Activated CD4-positive, alpha-beta T cell treated with anti-CD3 and anti-CD28 coated beads, Interleukin-2, amount 10 ng/mL, durations not matched to agents 24 days and 14 days (primary cell): ENCODE measurements at regions not wholly inside any gene's neighbourhood (a gene's known extent, or its start where the extent isn't known, plus 50 kb on each side); places are given as distances from the start of the nearest gene placed in this dataset.

Source experiments
- DNase-seq: peaks from one replicate; pipeline ENCODE4 v3.0.0; 2022
- H3K27ac Mint-ChIP-seq: one replicate; pipeline ENCODE4 v1.8.0; 2022; ENCODE audit warnings: mild to moderate bottlenecking, mixed read lengths
- H3K27me3 Mint-ChIP-seq: one replicate; pipeline ENCODE4 v1.8.0; 2022; ENCODE audit warnings: mixed read lengths
- H3K36me3 Mint-ChIP-seq: one replicate; pipeline ENCODE4 v1.8.0; 2022; ENCODE audit warnings: low read depth, mild to moderate bottlenecking, mixed read lengths
- H3K4me1 Mint-ChIP-seq: one replicate; pipeline ENCODE4 v1.8.0; 2021; ENCODE audit warnings: mixed read lengths
- H3K4me3 Mint-ChIP-seq: one replicate; pipeline ENCODE4 v1.8.0; 2022; ENCODE audit warnings: mild to moderate bottlenecking, moderate library complexity, mixed read lengths
- H3K9me3 Mint-ChIP-seq: one replicate; pipeline ENCODE4 v1.8.0; 2021; ENCODE audit warnings: mixed read lengths
- intact Hi-C: fragments of 100-400 bp; cut with micrococcal nuclease; formaldehyde crosslinking; loops from one replicate; pipeline ENCODE4 v1.15.1; 2023

- no peak overlapping the region for H3K4me3 Mint-ChIP-seq
- H3K36me3 Mint-ChIP-seq = no peaks in the 10 kb centered on the region
- no peaks in the 10 kb centered on the region for H3K9me3 Mint-ChIP-seq
- H3K4me1 Mint-ChIP-seq = no peaks in the 10 kb centered on the region
- DNase-seq = no peak
- H3K27ac Mint-ChIP-seq = no peak overlapping the region
- intact Hi-C loops = no loop called here
- H3K27me3 Mint-ChIP-seq = peaks cover 3% of the 10 kb centered on the region
These were observed 280.0 kb upstream of the EMCN start for GRCh38 chr4:100797791-100798190.

GRCh38 chr4:100797356-100797755 lies 279.5 kb upstream of the EMCN start:
- H3K27me3 Mint-ChIP-seq = peaks cover 2% of the 10 kb centered on the region
- no peaks in the 10 kb centered on the region for H3K9me3 Mint-ChIP-seq
- H3K27ac Mint-ChIP-seq = no peak overlapping the region

GRCh38 chr4:100796332-100796731 lies 278.5 kb upstream of the EMCN start:
- Mint-ChIP-seq H3K27me3 (peaks cover 2% of the 10 kb centered on the region), H3K27ac (no peak overlapping the region), H3K4me3 (no peak overlapping the region), H3K36me3 (no peaks in the 10 kb centered on the region), H3K9me3 (no peaks in the 10 kb centered on the region), H3K4me1 (no peaks in the 10 kb centered on the region)
- intact Hi-C loops = no loop called here
- DNase-seq = no peak

More at GRCh38 chr4:100797356-100797755, 279.5 kb upstream of the EMCN start:
- intact Hi-C loops = no loop called here
- Mint-ChIP-seq H3K4me1 (no peaks in the 10 kb centered on the region), H3K36me3 (no peaks in the 10 kb centered on the region), H3K4me3 (no peak overlapping the region)
- DNase-seq = no peak

GRCh38 chr4:100795581-100795980 lies 277.8 kb upstream of the EMCN start:
- Mint-ChIP-seq H3K9me3 (no peaks in the 10 kb centered on the region), H3K36me3 (no peaks in the 10 kb centered on the region), H3K27ac (no peak overlapping the region), H3K4me1 (no peaks in the 10 kb centered on the region), H3K27me3 (peaks cover 2% of the 10 kb centered on the region), H3K4me3 (no peak overlapping the region)
- intact Hi-C loops = no loop called here
- DNase-seq = no peak

- intact Hi-C loops = no loop called here
- Mint-ChIP-seq H3K36me3 (no peaks in the 10 kb centered on the region), H3K9me3 (no peaks in the 10 kb centered on the region), H3K4me1 (no peaks in the 10 kb centered on the region), H3K27ac (no peak overlapping the region), H3K4me3 (no peak overlapping the region), H3K27me3 (peaks cover 4% of the 10 kb centered on the region)
- no peak for DNase-seq
These were observed 273.2 kb upstream of the EMCN start for GRCh38 chr4:100790836-100791615.

- intact Hi-C loops = no loop called here
- Mint-ChIP-seq H3K27ac (no peak overlapping the region), H3K9me3 (no peaks in the 10 kb centered on the region), H3K27me3 (peaks cover 2% of the 10 kb centered on the region), H3K36me3 (no peaks in the 10 kb centered on the region), H3K4me1 (no peaks in the 10 kb centered on the region), H3K4me3 (no peak overlapping the region)
- DNase-seq = no peak
These were observed 272.2 kb upstream of the EMCN start for GRCh38 chr4:100789991-100790390.

- DNase-seq = no peak
- Mint-ChIP-seq H3K4me3 (no peak overlapping the region), H3K27ac (no peak overlapping the region), H3K36me3 (no peaks in the 10 kb centered on the region), H3K27me3 (peaks cover 2% of the 10 kb centered on the region), H3K9me3 (peaks cover 4% of the 10 kb centered on the region), H3K4me1 (no peaks in the 10 kb centered on the region)
- intact Hi-C loops = no loop called here
These were observed 268.7 kb upstream of the EMCN start for GRCh38 chr4:100786481-100786880.

- no peak overlapping the region for H3K27ac Mint-ChIP-seq
- no peaks in the 10 kb centered on the region for H3K36me3 Mint-ChIP-seq
- peaks cover 1% of the 10 kb centered on the region for H3K27me3 Mint-ChIP-seq
- peaks cover 4% of the 10 kb centered on the region for H3K9me3 Mint-ChIP-seq
- DNase-seq = no peak
- H3K4me3 Mint-ChIP-seq = no peak overlapping the region
- no peaks in the 10 kb centered on the region for H3K4me1 Mint-ChIP-seq
- intact Hi-C loops = no loop called here
These were observed 264.5 kb upstream of the EMCN start for GRCh38 chr4:100782356-100782755.

GRCh38 chr4:100781435-100781834 lies 263.6 kb upstream of the EMCN start:
- Mint-ChIP-seq H3K9me3 (peaks cover 4% of the 10 kb centered on the region), H3K36me3 (no peaks in the 10 kb centered on the region), H3K27ac (no peak overlapping the region), H3K27me3 (peaks cover 1% of the 10 kb centered on the region), H3K4me3 (no peak overlapping the region), H3K4me1 (no peaks in the 10 kb centered on the region)
- no peak for DNase-seq
- intact Hi-C loops = no loop called here

- H3K4me1 Mint-ChIP-seq = no peaks in the 10 kb centered on the region
- H3K27ac Mint-ChIP-seq = no peak overlapping the region
- H3K36me3 Mint-ChIP-seq = no peaks in the 10 kb centered on the region
- H3K9me3 Mint-ChIP-seq = peaks cover 8% of the 10 kb centered on the region
- intact Hi-C loops = no loop called here
- peaks cover 1% of the 10 kb centered on the region for H3K27me3 Mint-ChIP-seq
- DNase-seq = no peak
- H3K4me3 Mint-ChIP-seq = no peak overlapping the region
These were observed 262.3 kb upstream of the EMCN start for GRCh38 chr4:100780126-100780525.

GRCh38 chr4:100778431-100778830 lies 260.6 kb upstream of the EMCN start:
- no peak for DNase-seq
- no peak overlapping the region for H3K4me3 Mint-ChIP-seq
- H3K27me3 Mint-ChIP-seq = peaks cover 1% of the 10 kb centered on the region
- H3K36me3 Mint-ChIP-seq = no peaks in the 10 kb centered on the region
- no peak overlapping the region for H3K27ac Mint-ChIP-seq
- H3K9me3 Mint-ChIP-seq = peaks cover 8% of the 10 kb centered on the region
- intact Hi-C loops = no loop called here
- H3K4me1 Mint-ChIP-seq = no peaks in the 10 kb centered on the region

- no peak overlapping the region for H3K4me3 Mint-ChIP-seq
- intact Hi-C loops = no loop called here
- no peaks in the 10 kb centered on the region for H3K4me1 Mint-ChIP-seq
- no peaks in the 10 kb centered on the region for H3K27me3 Mint-ChIP-seq
- H3K27ac Mint-ChIP-seq = no peak overlapping the region
- H3K36me3 Mint-ChIP-seq = no peaks in the 10 kb centered on the region
- H3K9me3 Mint-ChIP-seq = peaks cover 12% of the 10 kb centered on the region
- no peak for DNase-seq
These were observed 244.9 kb upstream of the EMCN start for GRCh38 chr4:100762738-100763137.

- H3K4me3 Mint-ChIP-seq = no peak overlapping the region
- peaks cover 12% of the 10 kb centered on the region for H3K9me3 Mint-ChIP-seq
- intact Hi-C loops = no loop called here
- no peaks in the 10 kb centered on the region for H3K36me3 Mint-ChIP-seq
- H3K4me1 Mint-ChIP-seq = no peaks in the 10 kb centered on the region
- DNase-seq = no peak
- H3K27me3 Mint-ChIP-seq = no peaks in the 10 kb centered on the region
- H3K27ac Mint-ChIP-seq = no peak overlapping the region
These were observed 236.9 kb upstream of the EMCN start for GRCh38 chr4:100754751-100755150.

- Mint-ChIP-seq H3K36me3 (no peaks in the 10 kb centered on the region), H3K27me3 (peaks cover 2% of the 10 kb centered on the region), H3K4me3 (no peak overlapping the region), H3K9me3 (no peaks in the 10 kb centered on the region), H3K4me1 (no peaks in the 10 kb centered on the region), H3K27ac (no peak overlapping the region)
- intact Hi-C loops = no loop called here
- DNase-seq = no peak
These were observed 228.4 kb upstream of the EMCN start for GRCh38 chr4:100746141-100746739.

GRCh38 chr4:100742045-100742444 lies 224.2 kb upstream of the EMCN start:
- H3K9me3 Mint-ChIP-seq = no peaks in the 10 kb centered on the region
- DNase-seq = no peak
- H3K4me3 Mint-ChIP-seq = no peak overlapping the region
- H3K27me3 Mint-ChIP-seq = peaks cover 5% of the 10 kb centered on the region
- no peak overlapping the region for H3K27ac Mint-ChIP-seq
- no peaks in the 10 kb centered on the region for H3K36me3 Mint-ChIP-seq
- intact Hi-C loops = no loop called here
- H3K4me1 Mint-ChIP-seq = no peaks in the 10 kb centered on the region
